ENCODE measurements at regions not wholly inside any gene's neighbourhood (a gene's known extent, or its start where the extent isn't known, plus 50 kb on each side); places are given as distances from the start of the nearest gene placed in this dataset.
"Not testable (repeated sequence)": the region's sequence is repeated elsewhere in the genome, so short reads cannot be mapped to it uniquely, and the experiment has no call there.

- ChIA-PET CTCF (interaction anchor here (0.5 kb wide), 1 partner anchor 264 kb away, joined by 3 read pairs; no protein-coding TSS in a partner anchor), RAD21 (ENCODE audit: low non-redundant PET in 1 of 2, low total read pairs in 2 of 2, uncharacterized antibody in 2 of 2, unreplicated experiment in 2 of 2) (no interaction called here), POLR2A (no interaction called here)
- DNase-seq (ENCODE audit: low read depth, low spot score) (no peak), ATAC-seq (no peak)
- Histone ChIP-seq H3K4me1 (ENCODE audit: control insufficient read depth in 1 of 2, insufficient read depth in 2 of 2, low read length in 2 of 2) (no peaks in the 10 kb centered on the region), H2AFZ (ENCODE audit: low read depth, low read length, poor library complexity, severe bottlenecking) (no peak overlapping the region), H4K20me1 (ENCODE audit: insufficient read depth) (no peaks in the 10 kb centered on the region), H3K79me2 (ENCODE audit: insufficient read depth, low read length) (no peaks in the 10 kb centered on the region), H3K4me2 (ENCODE audit: low read length) (no peak overlapping the region), H3K9me3 (ENCODE audit: control insufficient read depth in 1 of 2, insufficient read depth in 1 of 2, low read depth in 1 of 2, low read length in 2 of 2) (no peaks in the 10 kb centered on the region), H3K4me3 (replicated peaks in 1 of 2; ENCODE audit: low read depth in 1 of 2, low read length in 2 of 2) (no peak overlapping the region), H3K36me3 (ENCODE audit: control insufficient read depth in 1 of 2, insufficient read depth in 2 of 2, low read length in 2 of 2) (no peaks in the 10 kb centered on the region), H3K9me2 (ENCODE audit: insufficient read depth) (no peaks in the 10 kb centered on the region), H3K27me3 (ENCODE audit: insufficient read depth, low read length) (no peaks in the 10 kb centered on the region), H3K9ac (ENCODE audit: low read length) (no peak overlapping the region), H3K27ac (ENCODE audit: low read depth, low read length) (no peak overlapping the region)
- TF ChIP-seq CTCF (IDR thresholded peaks at IDR 0.05 in 2 of 3, conservative IDR thresholded peaks at IDR 0.05 in 1 of 3; ENCODE audit: borderline replicate concordance in 1 of 3, insufficient read depth in 1 of 3, low read depth in 2 of 3, low read length in 2 of 3): no peak
- no peak for TF ChIP-seq POLR2AphosphoS5 (IDR thresholded peaks at IDR 0.05; ENCODE audit: low read depth, low read length)
- no peak for TF ChIP-seq POLR2A (IDR thresholded peaks at IDR 0.05; ENCODE audit: borderline replicate concordance, extremely low read depth, insufficient read depth, insufficient read length)
- no peak for TF ChIP-seq TCF7L2 (IDR thresholded peaks at IDR 0.05; ENCODE audit: borderline replicate concordance, extremely low read depth, insufficient read depth, insufficient read length)
- no peak for TF ChIP-seq FOSL1 (IDR thresholded peaks at IDR 0.05; ENCODE audit: low read depth)
- TF ChIP-seq CEBPB (IDR thresholded peaks at IDR 0.05; ENCODE audit: low read depth): no peak
- no peak for TF ChIP-seq ATF3 (IDR thresholded peaks at IDR 0.05)
- TF ChIP-seq EZH2phosphoT487 (IDR thresholded peaks at IDR 0.05; ENCODE audit: borderline replicate concordance): no peak
- TF ChIP-seq EZH2 (IDR thresholded peaks at IDR 0.05): no peak
- TF ChIP-seq ZFX (IDR thresholded peaks at IDR 0.05): no peak
- TF ChIP-seq RAD21 (IDR thresholded peaks at IDR 0.05; ENCODE audit: low read depth): no peak
- no peak for TF ChIP-seq ZNF274 (IDR thresholded peaks at IDR 0.05; ENCODE audit: low read depth, low read length)
- intact Hi-C loops (cut with micrococcal nuclease): no loop called here
- BruUV-seq (replicated peaks): no TSS peak
Observed at GRCh38 chr4:179361978-179362486, 1919.8 kb upstream of the AGA start.

GRCh38 chr4:179365932-179366331 lies 1923.7 kb upstream of the AGA start:
- H3K27me3 ChIP-seq (ENCODE audit: insufficient read depth, low read length); CTCF ChIA-PET; H3K27ac ChIP-seq (ENCODE audit: low read depth, low read length); H2AFZ ChIP-seq (ENCODE audit: low read depth, low read length, poor library complexity, severe bottlenecking); RAD21 ChIA-PET (ENCODE audit: low non-redundant PET in 1 of 2, low total read pairs in 2 of 2, uncharacterized antibody in 2 of 2, unreplicated experiment in 2 of 2); DNase-seq (ENCODE audit: low read depth, low spot score); H3K4me1 ChIP-seq (ENCODE audit: control insufficient read depth in 1 of 2, insufficient read depth in 2 of 2, low read length in 2 of 2); H3K4me3 ChIP-seq (replicated peaks in 1 of 2; ENCODE audit: low read depth in 1 of 2, low read length in 2 of 2); intact Hi-C loops (cut with micrococcal nuclease); H3K4me2 ChIP-seq (ENCODE audit: low read length); H3K9ac ChIP-seq (ENCODE audit: low read length); BruUV-seq (replicated peaks); H3K9me2 ChIP-seq (ENCODE audit: insufficient read depth); H4K20me1 ChIP-seq (ENCODE audit: insufficient read depth); H3K79me2 ChIP-seq (ENCODE audit: insufficient read depth, low read length); POLR2A ChIA-PET; ATAC-seq; H3K36me3 ChIP-seq (ENCODE audit: control insufficient read depth in 1 of 2, insufficient read depth in 2 of 2, low read length in 2 of 2); H3K9me3 ChIP-seq (ENCODE audit: control insufficient read depth in 1 of 2, insufficient read depth in 1 of 2, low read depth in 1 of 2, low read length in 2 of 2): not testable (repeated sequence)

Data from HCT116 (cell line).